PFSK-1 (cell line): ENCODE measurements at regions not wholly inside any gene's neighbourhood (a gene's known extent, or its start where the extent isn't known, plus 50 kb on each side); places are given as distances from the start of the nearest gene placed in this dataset.

Experiments
- FOXP2 ChIP-seq: optimal IDR thresholded peaks from 2 replicates; pipeline ENCODE3; 2011; ENCODE audit warnings: borderline replicate concordance, control low read depth, inconsistent platforms; ENCODE audit not compliant: insufficient read depth; ENCODE audit errors: extremely low read length, extremely low read depth
- POLR2AphosphoS5 ChIP-seq: IDR thresholded peaks from 2 replicates; pipeline ENCODE4 v1.6.1; 2012; ENCODE audit warnings: low read depth, mild to moderate bottlenecking, control low read depth, low read length, moderate library complexity
- REST ChIP-seq, 2 experiments: IDR thresholded peaks; 2 replicates each; pipeline versions ENCODE4 v1.6.1 to v1.8.0; 2011 to 2012; ENCODE audit warnings: low read depth in 2 of 2, low read length in 2 of 2, control low read depth in 1 of 2, inconsistent platforms in 1 of 2, mild to moderate bottlenecking in 1 of 2, moderate library complexity in 1 of 2; ENCODE audit not compliant: insufficient read depth in 1 of 2
- SIN3A ChIP-seq: IDR thresholded peaks from 2 replicates; pipeline ENCODE4 v1.6.1; 2012; ENCODE audit warnings: mild to moderate bottlenecking, low read length, moderate library complexity, borderline replicate concordance; ENCODE audit not compliant: insufficient read depth
- TAF1 ChIP-seq: IDR thresholded peaks from 2 replicates; pipeline ENCODE4 v1.6.1; 2012; ENCODE audit warnings: low read length, control low read depth, borderline replicate concordance; ENCODE audit not compliant: insufficient read depth

GRCh38 chr2:193793914-193794313, 1599.2 kb upstream of the TMEFF2 start:
- TF ChIP-seq POLR2AphosphoS5, result no peak
- TF ChIP-seq REST (IDR thresholded peaks at IDR 0.05; ENCODE audit: insufficient read depth in 1 of 2, low read depth in 2 of 2, low read length in 2 of 2), result no peak

- TF ChIP-seq POLR2AphosphoS5 (no peak), TAF1 (no peak), SIN3A (no peak), REST (IDR thresholded peaks at IDR 0.05; ENCODE audit: insufficient read depth in 1 of 2, low read depth in 2 of 2, low read length in 2 of 2) (no peak), FOXP2 (no peak)
Observed at GRCh38 chr2:193783681-193784080, 1588.9 kb upstream of the TMEFF2 start.

- no peak for TF ChIP-seq FOXP2
- TF ChIP-seq TAF1, result no peak
- no peak for TF ChIP-seq POLR2AphosphoS5
- TF ChIP-seq REST (IDR thresholded peaks at IDR 0.05; ENCODE audit: insufficient read depth in 1 of 2, low read depth in 2 of 2, low read length in 2 of 2), result no peak
- TF ChIP-seq SIN3A, result no peak
Observed at GRCh38 chr2:193778293-193778692, 1583.6 kb upstream of the TMEFF2 start.

- TF ChIP-seq FOXP2 (no peak), TAF1 (no peak), SIN3A (no peak), POLR2AphosphoS5 (no peak), REST (IDR thresholded peaks at IDR 0.05; ENCODE audit: insufficient read depth in 1 of 2, low read depth in 2 of 2, low read length in 2 of 2) (no peak)
Observed at GRCh38 chr2:193776988-193777387, 1582.3 kb upstream of the TMEFF2 start.

- TF ChIP-seq REST (IDR thresholded peaks at IDR 0.05; ENCODE audit: insufficient read depth in 1 of 2, low read depth in 2 of 2, low read length in 2 of 2) (no peak), FOXP2 (no peak), POLR2AphosphoS5 (no peak), SIN3A (no peak), TAF1 (no peak)
Observed at GRCh38 chr2:193774166-193774565, 1579.4 kb upstream of the TMEFF2 start.
